ENCODE measurements at regions not wholly inside any gene's neighbourhood (a gene's known extent, or its start where the extent isn't known, plus 50 kb on each side); places are given as distances from the start of the nearest gene placed in this dataset.

DNA sequence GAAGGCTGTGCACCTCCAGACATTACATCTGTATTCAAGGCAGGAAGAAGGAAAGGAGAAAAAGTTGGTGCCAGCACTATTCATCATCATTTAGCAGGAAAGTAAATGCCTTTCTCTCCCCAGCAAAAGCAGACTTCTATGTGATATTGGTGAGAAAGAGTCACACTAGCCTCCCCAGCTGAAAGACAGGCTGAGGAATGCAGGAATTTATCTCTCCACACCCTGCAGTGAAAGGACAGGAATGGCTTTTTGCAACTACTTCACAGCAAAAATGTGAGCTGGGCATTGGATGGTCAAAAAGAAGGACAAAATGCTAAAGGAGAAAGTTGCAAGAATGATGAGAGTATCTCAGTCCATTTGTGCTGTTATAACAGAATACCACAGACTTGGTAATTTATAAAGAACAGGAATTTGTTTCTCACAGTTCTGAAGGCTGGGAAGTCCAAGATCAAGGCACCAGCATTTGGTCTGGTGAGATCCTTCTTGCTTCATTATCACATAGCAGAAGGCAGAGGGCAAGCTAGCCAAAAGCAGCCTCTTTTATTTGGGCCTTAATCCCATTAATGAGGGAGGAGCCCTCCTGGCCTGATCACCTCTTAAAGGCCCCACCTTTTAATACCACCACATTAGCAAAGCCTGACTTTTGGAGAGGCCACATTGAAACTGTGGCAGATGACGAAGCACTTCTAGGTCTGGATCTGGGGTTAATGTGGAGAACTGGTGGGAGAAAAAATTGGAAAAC lies 388.1 kb upstream of the SLC14A2 start:
- DNase-seq (ENCODE audit: low read depth in 1 of 2, low spot score in 1 of 2), result no peak

DNA sequence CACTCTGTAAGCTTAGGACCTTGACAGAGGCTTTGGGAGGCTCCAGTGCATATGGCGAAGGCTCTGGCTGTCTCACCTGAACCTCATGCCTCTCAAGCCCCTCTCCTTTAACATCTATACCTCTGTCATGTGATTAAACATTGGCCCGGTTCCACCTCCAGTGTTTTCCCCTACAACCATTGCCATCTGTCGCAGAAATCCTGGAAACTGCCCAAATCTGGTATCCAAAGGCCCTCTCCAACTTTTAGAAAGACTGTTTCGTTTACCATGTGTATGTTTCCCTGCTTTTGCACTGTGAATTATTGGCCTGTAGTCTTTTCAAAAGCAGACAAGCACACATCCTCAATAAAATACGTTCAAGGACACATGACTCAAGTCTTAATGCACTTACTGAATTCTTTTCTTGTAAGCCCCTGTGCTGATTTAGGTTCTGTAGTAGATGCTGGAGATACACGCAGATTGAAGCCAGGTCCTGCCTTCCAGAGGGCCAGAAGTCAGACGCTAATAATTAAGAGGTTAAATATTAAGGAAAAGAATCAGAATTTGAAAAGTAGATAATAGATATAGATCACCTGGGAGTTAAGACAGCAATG lies 386.4 kb upstream of the SLC14A2 start:
- no peak for DNase-seq (ENCODE audit: low read depth in 1 of 2, low spot score in 1 of 2)

DNA sequence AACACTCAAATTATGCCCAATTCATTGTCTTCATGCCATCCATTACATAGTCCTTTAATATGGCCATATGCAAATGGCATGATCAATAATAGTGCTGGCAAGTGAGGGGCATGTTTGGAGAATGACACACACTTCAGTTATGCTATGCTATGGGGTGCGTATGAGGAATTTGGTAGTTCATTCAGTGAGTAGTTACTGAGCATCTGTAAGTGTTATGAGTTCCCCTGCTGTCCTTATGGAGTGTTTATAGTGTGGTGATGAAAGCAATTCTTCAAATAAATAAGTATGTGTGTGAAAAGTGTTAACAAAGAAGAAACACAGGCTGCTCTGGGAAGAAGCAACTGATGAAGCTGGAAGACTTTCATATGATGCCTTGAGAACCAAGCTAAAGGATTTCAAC lies 383.7 kb upstream of the SLC14A2 start:
- DNase-seq (ENCODE audit: low read depth in 1 of 2, low spot score in 1 of 2), result no peak

DNA sequence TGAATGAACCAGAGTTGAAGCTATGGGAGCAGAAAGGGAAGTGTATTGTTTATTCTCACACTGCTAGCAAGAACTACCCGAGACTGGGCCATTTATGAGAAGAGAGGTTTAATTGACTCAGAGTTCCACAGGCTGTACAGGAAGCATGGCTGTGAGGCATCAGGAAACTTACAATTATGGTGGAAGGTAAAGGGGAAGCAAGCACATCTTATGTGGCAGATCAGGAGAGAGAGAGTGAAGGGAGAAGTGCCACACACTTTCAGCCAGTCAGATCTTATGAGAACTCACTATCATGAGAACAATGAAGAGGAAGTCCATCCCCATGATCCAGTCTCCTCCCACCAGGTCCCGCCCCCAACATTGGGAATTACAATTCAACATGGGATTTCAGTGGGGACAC lies 383.2 kb upstream of the SLC14A2 start:
- DNase-seq (ENCODE audit: low read depth in 1 of 2, low spot score in 1 of 2), result no peak

GRCh38 chr18:45236676-45237075 lies 378.6 kb upstream of the SLC14A2 start:
- DNase-seq (ENCODE audit: low read depth in 1 of 2, low spot score in 1 of 2), result no peak

- no peak for DNase-seq (ENCODE audit: low read depth in 1 of 2, low spot score in 1 of 2)
Measured at GRCh38 chr18:45237343-45238098, 377.8 kb upstream of the SLC14A2 start.

- DNase-seq (ENCODE audit: low read depth in 1 of 2, low spot score in 1 of 2), result no peak
Measured at GRCh38 chr18:45241271-45241670, 374.0 kb upstream of the SLC14A2 start.

DNA sequence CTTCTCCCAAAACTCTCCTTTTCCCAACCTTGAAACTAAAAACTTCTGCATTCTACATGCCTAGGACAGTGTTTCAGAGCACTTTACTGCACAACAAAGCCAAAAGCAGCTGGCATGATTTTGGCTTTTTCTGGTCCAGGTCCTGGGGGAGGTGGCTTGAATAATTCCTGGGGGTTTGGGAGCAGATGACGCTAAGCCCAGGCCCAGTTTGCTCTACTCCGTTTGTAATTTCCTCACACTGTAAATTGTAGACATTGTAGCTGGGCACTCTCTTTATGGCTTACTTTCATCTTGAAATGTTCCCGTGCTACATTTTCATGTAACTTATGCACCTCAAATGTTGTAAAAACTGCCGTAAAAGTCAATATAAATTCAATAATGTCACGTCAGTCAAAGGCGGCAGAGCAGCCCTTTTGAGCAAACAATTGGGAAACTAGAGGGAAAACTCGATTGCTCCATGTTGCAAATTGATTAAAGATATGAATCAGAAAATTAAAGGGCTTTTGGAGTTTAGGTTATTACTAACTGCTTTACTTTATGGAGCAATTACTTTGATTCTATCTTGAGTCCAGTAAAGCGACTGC lies 373.2 kb upstream of the SLC14A2 start:
- DNase-seq (ENCODE audit: low read depth in 1 of 2, low spot score in 1 of 2), result no peak

DNA sequence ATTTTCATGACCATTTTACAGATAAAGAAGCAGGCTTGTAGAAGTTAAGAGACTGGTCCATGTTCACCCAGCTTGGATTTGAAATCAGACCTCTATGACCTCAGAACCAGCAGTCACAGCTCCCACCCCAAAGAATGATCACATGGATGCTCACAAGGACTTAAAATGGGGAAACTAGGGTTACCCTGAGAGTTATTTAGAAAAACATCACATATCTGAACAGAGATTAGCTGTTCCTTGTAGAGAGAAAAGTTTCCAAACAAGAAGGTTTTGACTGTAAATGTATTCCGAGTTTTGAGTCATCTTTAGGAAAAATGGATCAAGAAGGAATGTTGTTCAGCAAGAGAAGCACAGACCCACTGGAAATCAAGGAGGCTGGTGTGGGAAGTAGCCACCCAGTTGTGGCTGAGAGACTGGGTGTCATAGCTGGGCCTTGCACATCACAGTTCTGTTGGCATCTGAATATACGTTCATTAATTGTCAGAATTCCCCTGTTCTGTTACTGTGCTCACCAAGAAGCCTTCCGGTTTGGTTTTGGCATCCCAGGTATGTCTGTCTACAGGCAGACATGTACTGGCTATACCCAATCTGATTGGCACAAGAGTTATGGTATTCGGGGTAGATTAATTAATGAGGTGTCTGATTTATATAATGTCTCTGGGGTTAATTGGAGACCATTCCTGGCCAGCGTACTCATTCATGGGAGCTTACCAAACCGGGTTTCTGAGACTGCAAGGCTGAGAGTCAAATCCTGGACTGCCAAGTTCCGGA lies 371.8 kb upstream of the SLC14A2 start:
- no peak for DNase-seq (ENCODE audit: low read depth in 1 of 2, low spot score in 1 of 2)

- DNase-seq (ENCODE audit: low read depth in 1 of 2, low spot score in 1 of 2), result no peak
Measured at GRCh38 chr18:45245091-45245511, 370.2 kb upstream of the SLC14A2 start.

DNA sequence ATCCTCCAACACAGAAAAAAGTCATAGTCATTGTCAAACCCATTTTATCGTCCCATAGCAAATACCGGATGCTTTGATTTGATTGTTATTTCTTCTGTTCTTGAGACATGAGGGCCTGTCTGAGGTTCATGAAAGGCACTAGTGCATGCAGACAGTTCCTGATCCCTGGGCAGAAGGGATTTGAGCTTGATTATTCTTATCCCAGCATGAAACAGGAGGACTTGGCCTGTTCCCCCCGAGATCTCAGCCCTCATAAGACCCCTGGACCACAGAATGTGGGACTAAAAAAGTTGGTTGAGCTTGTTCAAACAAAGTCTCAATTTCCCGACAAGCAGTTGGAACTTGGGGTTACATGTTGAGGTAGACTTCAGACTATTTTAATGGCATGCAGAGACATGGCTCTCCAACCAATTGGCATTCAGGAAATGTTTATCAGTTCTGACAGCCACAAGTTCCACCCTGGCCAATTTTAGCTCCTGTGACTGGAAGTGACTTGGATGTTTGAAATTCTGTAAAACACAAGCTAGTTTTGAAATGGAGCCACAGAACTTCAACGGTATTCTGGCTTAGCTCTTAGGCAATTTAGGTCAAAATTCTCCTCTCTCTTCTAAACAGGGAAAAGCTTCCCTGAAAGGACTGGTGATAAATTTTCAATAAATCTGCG lies 366.9 kb upstream of the SLC14A2 start:
- no peak for DNase-seq (ENCODE audit: low read depth in 1 of 2, low spot score in 1 of 2)

DNA sequence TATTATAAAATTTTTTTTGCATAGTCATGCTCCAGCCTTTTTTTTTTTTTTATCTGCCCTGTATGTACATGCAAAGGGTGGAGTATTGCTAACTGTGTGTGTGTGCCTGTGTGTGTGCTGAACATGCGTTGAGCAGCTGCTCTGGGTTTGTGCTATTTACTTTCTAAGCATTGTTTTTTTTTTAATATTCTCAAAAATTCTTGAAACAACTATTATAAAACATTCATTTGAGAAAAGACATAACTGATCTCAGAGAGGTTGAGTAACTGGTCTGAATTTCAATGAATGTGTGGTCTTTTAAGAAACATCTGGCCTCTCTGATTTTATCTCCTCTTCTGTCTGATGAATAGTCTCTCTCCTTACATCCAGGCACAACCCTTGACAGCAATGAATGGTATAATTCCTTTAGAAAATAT lies 366.0 kb upstream of the SLC14A2 start:
- DNase-seq (ENCODE audit: low read depth in 1 of 2, low spot score in 1 of 2), result no peak

GRCh38 chr18:45250479-45250878 lies 364.8 kb upstream of the SLC14A2 start:
- DNase-seq (ENCODE audit: low read depth in 1 of 2, low spot score in 1 of 2), result no peak

- no peak for DNase-seq (ENCODE audit: low read depth in 1 of 2, low spot score in 1 of 2)
Measured at GRCh38 chr18:45251236-45251635, 364.0 kb upstream of the SLC14A2 start.

GRCh38 chr18:45252474-45252873 lies 362.8 kb upstream of the SLC14A2 start:
- no peak for DNase-seq (ENCODE audit: low read depth in 1 of 2, low spot score in 1 of 2)

DNA sequence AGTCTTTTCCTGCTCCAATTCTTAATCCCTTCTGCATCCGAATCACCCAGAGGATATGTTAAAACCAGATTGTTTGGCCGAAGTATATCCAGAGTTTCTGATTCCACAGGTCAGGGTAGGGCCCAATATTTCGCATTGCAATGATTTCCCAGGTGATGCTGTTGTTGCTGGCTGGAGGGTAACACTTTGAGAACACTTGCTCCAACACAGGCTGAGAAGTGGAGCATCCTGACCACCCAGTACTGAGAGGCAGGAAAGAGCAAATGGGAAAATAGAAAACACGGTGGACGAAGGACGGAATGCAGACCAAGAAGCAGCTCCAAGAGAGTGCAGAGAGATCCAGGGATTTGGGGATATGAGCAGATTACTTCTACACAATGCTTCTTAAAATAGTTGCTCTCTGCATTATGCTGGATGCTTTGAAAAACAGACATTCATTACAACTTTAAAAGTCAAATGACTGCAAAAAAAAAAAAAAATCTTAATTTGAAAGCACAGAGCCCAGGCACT lies 362.2 kb upstream of the SLC14A2 start:
- no peak for DNase-seq (ENCODE audit: low read depth in 1 of 2, low spot score in 1 of 2)

DNA sequence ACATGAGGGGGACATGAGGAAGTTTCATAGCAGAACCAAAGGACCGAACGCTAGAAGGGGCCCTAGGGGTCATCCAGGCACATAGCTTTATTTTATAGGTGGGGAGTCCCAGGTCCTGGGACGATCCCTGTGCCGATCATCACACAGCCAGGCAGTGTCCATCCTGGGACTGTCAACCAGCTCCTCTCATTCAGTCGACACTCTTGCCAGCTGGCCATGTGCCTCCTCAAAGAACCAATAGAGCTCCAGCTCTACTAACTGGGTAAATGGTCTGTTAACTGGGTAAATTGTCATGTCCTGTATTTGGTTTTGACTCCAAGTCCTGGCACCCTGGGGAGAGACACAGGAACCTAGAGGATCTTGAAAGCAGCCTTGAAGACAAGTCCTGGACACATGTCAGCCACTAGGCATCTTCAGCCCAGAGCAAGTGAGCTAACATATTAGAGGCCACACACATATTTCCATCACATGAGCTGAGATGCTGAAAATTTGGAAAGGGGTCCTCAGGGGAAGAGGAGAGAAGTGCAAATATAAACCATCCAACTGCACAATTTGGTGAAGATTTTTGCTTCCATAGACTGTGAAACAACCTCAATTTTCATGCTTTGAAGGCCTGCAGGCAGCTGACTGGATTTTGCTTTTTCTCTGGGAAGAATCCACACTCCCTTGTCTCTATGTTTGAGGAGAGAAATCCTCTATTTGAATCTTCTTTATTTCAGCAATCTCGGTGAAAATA lies 361.1 kb upstream of the SLC14A2 start:
- DNase-seq (ENCODE audit: low read depth in 1 of 2, low spot score in 1 of 2), result no peak

DNA sequence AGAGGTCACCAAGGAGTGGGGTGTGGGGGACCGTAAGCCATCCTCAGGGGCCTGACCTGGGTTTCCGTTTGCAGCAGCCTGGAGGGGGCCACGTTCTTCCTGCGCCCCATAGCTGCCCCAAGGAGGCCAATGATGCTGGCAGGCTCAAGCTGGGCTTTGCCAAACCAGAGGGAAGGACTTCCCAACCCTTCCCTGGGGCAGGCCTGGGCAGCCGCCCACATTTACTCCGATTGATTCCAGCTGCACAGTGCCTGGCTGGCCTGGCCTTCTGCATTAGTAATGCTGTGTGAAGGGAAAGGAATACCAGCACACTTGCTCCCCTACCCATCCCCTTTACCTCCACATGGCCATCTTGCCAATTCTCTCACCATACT lies 360.6 kb upstream of the SLC14A2 start:
- no peak for DNase-seq (ENCODE audit: low read depth in 1 of 2, low spot score in 1 of 2)

- no peak for DNase-seq (ENCODE audit: low read depth in 1 of 2, low spot score in 1 of 2)
Measured at GRCh38 chr18:45255197-45255890, 359.9 kb upstream of the SLC14A2 start.

Measured in stimulated activated CD4-positive, alpha-beta T cell treated with anti-CD3 and anti-CD28 coated beads, Interleukin-15, amount 100 ng/mL, for 1 hour (primary cell).